ENCODE measurements at regions not wholly inside any gene's neighbourhood (a gene's known extent, or its start where the extent isn't known, plus 50 kb on each side); places are given as distances from the start of the nearest gene placed in this dataset.

DNA sequence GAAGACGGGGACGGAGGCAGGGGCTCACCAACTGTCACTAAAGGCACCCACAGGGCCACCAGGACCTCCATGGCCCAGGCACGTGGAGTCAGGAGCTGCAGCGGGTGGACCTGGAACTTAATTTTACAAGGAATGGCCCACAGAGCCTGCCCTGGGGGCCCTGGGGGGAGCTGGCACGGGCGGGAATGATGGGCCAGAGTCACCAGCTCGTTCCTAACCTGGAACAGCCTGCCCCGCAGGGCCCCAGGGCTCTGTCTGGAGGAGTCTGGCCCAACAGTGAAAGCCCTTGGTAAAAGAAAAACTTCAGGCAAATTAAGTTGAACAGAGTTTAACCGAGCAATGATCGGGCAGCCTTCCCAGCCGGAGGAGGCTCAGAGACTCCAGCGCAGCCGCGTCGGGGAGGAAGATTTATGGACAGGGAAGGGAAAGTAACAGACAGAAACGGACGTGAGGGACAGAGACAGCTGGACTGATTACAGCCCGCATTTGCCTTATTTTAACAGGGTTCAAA lies 118.4 kb upstream of the TMEM18 start:
- no peaks in the 10 kb centered on the region for H4K20me1 ChIP-seq (ENCODE audit: control insufficient read depth, extremely low read depth, insufficient read depth, low read length)
- DNase-seq (ENCODE audit: low read depth in 2 of 2), result no peak

DNA sequence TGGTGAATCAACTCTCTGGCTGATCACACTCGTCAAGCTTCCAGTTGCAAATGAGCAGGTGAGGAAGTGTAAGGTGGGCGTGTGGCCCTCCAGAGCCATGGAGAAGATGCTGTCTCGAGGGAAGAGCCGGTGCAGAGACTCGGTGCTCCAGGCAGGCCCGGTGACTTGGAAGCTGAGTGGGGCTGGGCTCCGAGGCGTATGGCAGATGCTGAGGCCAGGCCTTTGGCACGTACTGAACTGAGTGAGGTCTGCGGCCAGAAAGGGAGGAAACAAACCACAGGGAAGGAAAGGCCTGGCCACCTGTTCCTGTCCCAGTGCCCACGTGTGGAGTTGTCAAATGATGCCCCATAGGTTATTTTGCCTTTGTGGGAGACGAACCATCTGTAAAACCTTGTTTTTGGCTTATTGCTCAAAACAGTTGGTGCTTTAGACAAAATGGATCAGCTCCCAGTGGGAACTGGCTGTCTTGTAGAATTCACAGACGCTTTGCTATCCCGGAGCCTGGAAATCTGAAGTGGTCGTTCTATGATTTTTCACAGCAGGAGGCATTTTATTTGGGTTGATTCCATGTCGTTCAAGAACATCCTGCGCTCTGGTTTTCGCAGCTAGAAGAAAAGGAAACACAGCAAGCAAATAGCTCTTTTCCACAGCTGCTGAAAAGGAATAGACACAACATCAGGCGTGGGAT lies 117.5 kb upstream of the TMEM18 start:
- no peaks in the 10 kb centered on the region for H3K36me3 ChIP-seq (ENCODE audit: control insufficient read depth, insufficient read depth, low read length)

More for the DNA sequence above, 118.4 kb upstream of the TMEM18 start:
- H3K4me1 ChIP-seq (ENCODE audit: control insufficient read depth, extremely low read depth, insufficient read depth, low read length), result no peaks in the 10 kb centered on the region
- H3K79me2 ChIP-seq (ENCODE audit: control insufficient read depth, insufficient read depth, low read length), result no peaks in the 10 kb centered on the region
- no peak overlapping the region for H3K9ac ChIP-seq (ENCODE audit: insufficient read depth, low read length)
- TF ChIP-seq, protein P1, sequence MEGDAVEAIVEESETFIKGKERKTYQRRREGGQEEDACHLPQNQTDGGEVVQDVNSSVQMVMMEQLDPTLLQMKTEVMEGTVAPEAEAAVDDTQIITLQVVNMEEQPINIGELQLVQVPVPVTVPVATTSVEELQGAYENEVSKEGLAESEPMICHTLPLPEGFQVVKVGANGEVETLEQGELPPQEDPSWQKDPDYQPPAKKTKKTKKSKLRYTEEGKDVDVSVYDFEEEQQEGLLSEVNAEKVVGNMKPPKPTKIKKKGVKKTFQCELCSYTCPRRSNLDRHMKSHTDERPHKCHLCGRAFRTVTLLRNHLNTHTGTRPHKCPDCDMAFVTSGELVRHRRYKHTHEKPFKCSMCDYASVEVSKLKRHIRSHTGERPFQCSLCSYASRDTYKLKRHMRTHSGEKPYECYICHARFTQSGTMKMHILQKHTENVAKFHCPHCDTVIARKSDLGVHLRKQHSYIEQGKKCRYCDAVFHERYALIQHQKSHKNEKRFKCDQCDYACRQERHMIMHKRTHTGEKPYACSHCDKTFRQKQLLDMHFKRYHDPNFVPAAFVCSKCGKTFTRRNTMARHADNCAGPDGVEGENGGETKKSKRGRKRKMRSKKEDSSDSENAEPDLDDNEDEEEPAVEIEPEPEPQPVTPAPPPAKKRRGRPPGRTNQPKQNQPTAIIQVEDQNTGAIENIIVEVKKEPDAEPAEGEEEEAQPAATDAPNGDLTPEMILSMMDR (conservative IDR thresholded peaks at IDR 0.05 in 1 of 2, IDR thresholded peaks at IDR 0.05 in 1 of 2; ENCODE audit: low read depth in 1 of 2, low read length in 2 of 2), result no peak
- no peak for TF ChIP-seq EZH2 (IDR thresholded peaks at IDR 0.05; ENCODE audit: low read length, missing control alignments)
- no peak overlapping the region for H3K27ac ChIP-seq (ENCODE audit: insufficient read depth, low read length)
- no peaks in the 10 kb centered on the region for H3K27me3 ChIP-seq (ENCODE audit: control insufficient read depth, insufficient read depth, low read length)
- no peak overlapping the region for H3K4me3 ChIP-seq (replicated peaks in 1 of 4; ENCODE audit: control extremely low read depth in 1 of 4, insufficient read depth in 1 of 4, low read depth in 3 of 4, low read length in 4 of 4)
- H2AFZ ChIP-seq (ENCODE audit: low read length), result no peak overlapping the region
- H3K9me3 ChIP-seq (ENCODE audit: control insufficient read depth, insufficient read depth, low read depth, low read length), result no peaks in the 10 kb centered on the region
- no peak overlapping the region for H3K4me2 ChIP-seq (ENCODE audit: extremely low read depth, insufficient read depth, low read length)
- no peaks in the 10 kb centered on the region for H3K36me3 ChIP-seq (ENCODE audit: control insufficient read depth, insufficient read depth, low read length)

DNA sequence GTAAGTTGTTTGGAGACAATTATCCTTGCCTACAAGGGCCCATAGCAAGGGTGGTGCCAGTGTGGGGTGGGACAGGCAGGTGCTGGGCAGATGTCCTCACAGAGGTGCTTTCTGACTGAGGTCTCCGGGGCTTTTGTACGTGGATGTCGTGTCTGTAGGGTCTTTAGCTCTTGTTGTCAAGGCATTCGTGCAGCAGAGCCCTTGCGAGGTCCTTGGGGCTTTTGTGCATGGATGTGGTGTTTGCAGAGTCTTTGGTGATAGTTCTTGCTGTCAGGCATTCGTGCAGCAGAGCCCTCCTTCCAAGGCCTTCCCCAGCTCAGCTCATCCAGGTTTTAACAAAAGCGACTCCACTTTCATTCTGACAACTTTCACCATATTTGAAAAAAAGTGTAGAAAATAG lies 116.0 kb upstream of the TMEM18 start:
- H3K79me2 ChIP-seq (ENCODE audit: control insufficient read depth, insufficient read depth, low read length), result no peaks in the 10 kb centered on the region
- H3K9me3 ChIP-seq (ENCODE audit: control insufficient read depth, insufficient read depth, low read depth, low read length), result no peaks in the 10 kb centered on the region
- no peak overlapping the region for H3K4me2 ChIP-seq (ENCODE audit: extremely low read depth, insufficient read depth, low read length)
- DNase-seq (ENCODE audit: low read depth in 2 of 2), result no peak
- no peaks in the 10 kb centered on the region for H3K36me3 ChIP-seq (ENCODE audit: control insufficient read depth, insufficient read depth, low read length)
- no peaks in the 10 kb centered on the region for H3K4me1 ChIP-seq (ENCODE audit: control insufficient read depth, extremely low read depth, insufficient read depth, low read length)
- no peak overlapping the region for H2AFZ ChIP-seq (ENCODE audit: low read length)
- no peak overlapping the region for H3K27ac ChIP-seq (ENCODE audit: insufficient read depth, low read length)
- TF ChIP-seq, protein P1 (conservative IDR thresholded peaks at IDR 0.05 in 1 of 2, IDR thresholded peaks at IDR 0.05 in 1 of 2; ENCODE audit: low read depth in 1 of 2, low read length in 2 of 2), result no peak
- no peak for TF ChIP-seq EZH2 (IDR thresholded peaks at IDR 0.05; ENCODE audit: low read length, missing control alignments)
- H3K27me3 ChIP-seq (ENCODE audit: control insufficient read depth, insufficient read depth, low read length), result no peaks in the 10 kb centered on the region
- H3K4me3 ChIP-seq (replicated peaks in 1 of 4; ENCODE audit: control extremely low read depth in 1 of 4, insufficient read depth in 1 of 4, low read depth in 3 of 4, low read length in 4 of 4), result no peak overlapping the region
- H3K9ac ChIP-seq (ENCODE audit: insufficient read depth, low read length), result no peak overlapping the region
- no peaks in the 10 kb centered on the region for H4K20me1 ChIP-seq (ENCODE audit: control insufficient read depth, extremely low read depth, insufficient read depth, low read length)

More for the DNA sequence above, 117.5 kb upstream of the TMEM18 start:
- Histone ChIP-seq H3K4me1 (ENCODE audit: control insufficient read depth, extremely low read depth, insufficient read depth, low read length) (no peaks in the 10 kb centered on the region), H3K27ac (ENCODE audit: insufficient read depth, low read length) (no peak overlapping the region), H4K20me1 (ENCODE audit: control insufficient read depth, extremely low read depth, insufficient read depth, low read length) (no peaks in the 10 kb centered on the region), H3K4me3 (replicated peaks in 1 of 4; ENCODE audit: control extremely low read depth in 1 of 4, insufficient read depth in 1 of 4, low read depth in 3 of 4, low read length in 4 of 4) (no peak overlapping the region), H3K79me2 (ENCODE audit: control insufficient read depth, insufficient read depth, low read length) (no peaks in the 10 kb centered on the region), H3K9ac (ENCODE audit: insufficient read depth, low read length) (no peak overlapping the region), H2AFZ (ENCODE audit: low read length) (no peak overlapping the region), H3K27me3 (ENCODE audit: control insufficient read depth, insufficient read depth, low read length) (no peaks in the 10 kb centered on the region), H3K4me2 (ENCODE audit: extremely low read depth, insufficient read depth, low read length) (no peak overlapping the region), H3K9me3 (ENCODE audit: control insufficient read depth, insufficient read depth, low read depth, low read length) (no peaks in the 10 kb centered on the region)
- no peak for DNase-seq (ENCODE audit: low read depth in 2 of 2)
- TF ChIP-seq, protein P1 (conservative IDR thresholded peaks at IDR 0.05 in 1 of 2, IDR thresholded peaks at IDR 0.05 in 1 of 2; ENCODE audit: low read depth in 1 of 2, low read length in 2 of 2), result no peak
- TF ChIP-seq EZH2 (IDR thresholded peaks at IDR 0.05; ENCODE audit: low read length, missing control alignments), result no peak

Data from fibroblast of lung (primary cell).